Amygdala (tissue), 56 donors: ENCODE measurements at regions not wholly inside any gene's neighbourhood (a gene's known extent, or its start where the extent isn't known, plus 50 kb on each side); places are given as distances from the start of the nearest gene placed in this dataset.
A peak's percentile ranks its signal among the peaks of the same experiment; 100 is the strongest.

Source experiments
- DNase-seq, 56 donors: peaks; one replicate each; lab custom pipeline; 2025; lab: John Stamatoyannopoulos, UW

DNA sequence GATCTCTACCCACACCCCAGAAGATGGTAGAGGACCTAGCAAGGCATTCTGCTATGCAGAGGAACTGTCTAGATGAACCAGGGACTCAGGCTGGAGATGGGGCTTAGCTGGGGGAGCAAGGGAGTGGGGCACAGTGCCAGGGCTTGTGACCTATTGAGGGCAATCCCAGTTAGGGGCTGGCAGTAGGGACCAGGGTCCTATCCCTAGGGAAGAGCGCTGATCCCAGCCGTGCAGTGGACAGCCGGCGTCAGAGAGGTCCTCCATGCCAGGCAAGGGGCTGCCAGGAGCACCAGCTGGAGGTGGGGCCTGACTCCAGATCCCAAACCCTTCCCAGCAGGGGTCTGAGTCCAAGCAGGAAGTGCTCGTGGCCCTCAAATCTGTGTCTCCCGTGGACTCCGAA is 52.7 kb upstream of the NEURL1B start:
- DNase-seq = no peak

DNA sequence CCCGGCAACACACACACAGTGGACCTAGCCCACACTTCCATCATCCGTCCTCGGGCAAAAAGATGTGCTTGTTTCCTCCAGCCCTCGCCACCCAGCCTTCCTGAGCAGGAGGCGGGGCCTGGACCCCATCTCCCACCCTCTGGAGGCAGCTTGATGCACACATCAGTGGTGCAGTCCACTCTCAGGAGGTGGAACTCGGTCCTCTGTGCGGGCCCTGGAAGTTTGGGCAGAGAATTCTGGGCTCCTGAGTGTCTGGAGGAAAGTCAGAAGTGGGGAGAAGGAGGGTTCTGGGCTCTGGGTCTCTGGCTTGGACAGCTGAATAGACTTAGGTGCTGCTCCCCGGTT is 54.0 kb upstream of the NEURL1B start:
- DNase-seq = no peak

DNA sequence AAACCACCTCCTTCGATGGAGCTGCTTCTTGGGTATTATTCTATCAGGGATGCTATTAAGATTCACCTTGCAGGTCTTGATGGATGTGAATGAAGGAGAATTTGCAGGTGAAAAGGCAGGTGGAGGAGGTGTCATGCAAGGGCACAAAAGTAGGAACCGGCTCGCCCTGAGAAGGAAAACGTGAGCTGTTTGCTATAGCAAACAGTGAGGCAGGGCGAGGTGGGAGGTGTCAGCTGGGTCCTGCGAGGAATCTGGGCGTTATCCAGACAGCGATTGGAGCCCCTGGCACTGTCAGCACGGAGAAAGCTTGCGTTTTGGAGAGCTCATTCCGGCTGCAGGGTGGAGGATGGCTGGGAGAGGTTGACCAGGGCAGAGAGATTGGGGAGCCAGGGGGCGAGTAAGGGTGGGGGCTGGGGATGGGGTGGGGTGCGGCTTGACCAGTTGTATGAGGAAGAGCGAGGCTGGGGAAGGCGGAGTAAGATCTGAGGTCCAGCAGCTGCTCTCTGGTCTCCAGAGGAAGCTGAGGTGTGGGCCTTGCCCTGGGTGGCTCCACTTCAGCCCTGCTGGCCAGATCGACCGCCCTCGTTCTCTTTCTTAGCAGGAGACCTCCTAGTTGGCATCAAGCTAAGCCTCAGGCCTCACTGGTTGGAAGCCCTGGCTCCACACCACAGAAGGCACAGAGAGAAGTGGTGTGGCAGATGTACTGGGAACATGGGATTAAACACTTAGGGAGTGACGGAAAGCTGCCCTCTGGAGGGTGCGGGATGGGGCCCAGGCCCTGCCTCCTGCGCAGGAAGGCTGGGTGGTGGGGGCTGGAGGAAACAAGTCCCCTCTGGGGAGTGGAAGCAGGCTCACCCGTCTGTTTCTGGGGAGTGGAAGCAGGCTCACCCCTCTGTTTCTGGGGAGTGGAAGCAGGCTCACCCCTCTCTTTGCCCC is 54.7 kb upstream of the NEURL1B start:
- DNase-seq = no peak

DNA sequence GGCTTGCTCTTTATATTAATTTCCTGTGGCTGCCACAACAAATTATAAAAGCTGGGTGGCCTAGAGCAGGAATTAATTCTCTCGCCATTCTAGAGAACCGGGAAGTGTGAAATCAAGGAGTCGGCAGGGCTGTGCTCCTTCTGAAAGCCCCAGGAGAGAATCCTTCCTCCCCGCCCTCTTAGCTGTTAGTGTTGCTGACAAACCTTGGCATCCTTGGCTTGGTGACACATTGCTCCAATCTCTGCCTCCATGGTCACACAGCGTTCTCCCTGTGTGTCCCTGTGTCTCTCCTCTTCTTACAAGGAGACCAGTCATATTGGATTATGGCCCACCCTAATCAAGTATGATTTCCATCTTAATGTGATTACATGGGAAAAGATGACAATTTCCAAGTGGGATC is 55.9 kb upstream of the NEURL1B start:
- DNase-seq = no peak

DNA sequence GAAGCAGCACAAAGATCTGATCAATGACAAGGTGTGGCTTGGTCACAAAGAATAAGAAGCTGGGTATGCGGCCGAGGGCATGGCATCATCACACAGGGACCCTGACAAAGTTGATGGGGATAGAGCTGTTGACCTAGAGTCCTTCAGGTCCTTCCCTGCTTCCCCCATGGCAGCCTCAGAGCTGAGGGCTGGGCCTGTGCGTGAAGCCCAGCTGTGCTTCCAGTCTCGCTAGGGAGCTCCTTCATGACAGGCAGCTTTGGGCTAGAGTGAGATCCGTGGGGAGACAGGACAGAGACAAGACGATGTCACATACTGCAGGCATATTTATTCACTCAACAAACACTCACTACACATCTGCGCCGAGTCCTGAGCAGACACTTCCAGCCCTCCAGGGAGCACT is 56.4 kb upstream of the NEURL1B start:
- DNase-seq = no peak

DNA sequence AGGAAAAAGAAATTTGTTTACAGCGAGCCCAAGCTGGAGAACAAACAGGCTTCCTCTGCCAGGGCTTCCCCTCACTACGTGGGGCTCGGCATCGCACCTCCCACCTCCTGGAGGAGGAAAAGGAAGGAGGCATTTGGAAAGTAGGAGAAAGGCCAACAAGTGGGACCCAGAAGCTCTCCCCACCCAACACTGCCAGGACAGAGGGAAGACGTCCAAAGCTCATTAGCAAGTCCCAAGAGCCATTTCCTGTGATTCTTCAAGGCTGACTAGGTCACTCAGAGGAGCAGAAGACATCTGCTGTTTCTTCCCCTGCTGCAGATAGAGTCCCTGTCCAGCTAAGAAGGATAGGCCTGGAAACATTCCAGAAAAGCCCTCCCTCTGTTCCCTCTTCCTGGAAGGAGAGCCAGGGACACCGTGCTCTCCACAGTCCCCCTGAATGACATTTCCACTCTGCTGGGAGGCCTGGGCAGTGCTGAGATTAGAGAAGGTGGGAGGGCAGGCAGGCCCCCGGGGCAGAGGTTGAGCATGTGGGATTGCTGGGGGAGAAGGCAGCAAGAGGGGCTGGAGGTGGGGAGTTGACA is 57.0 kb upstream of the NEURL1B start:
- DNase-seq = no peak

DNA sequence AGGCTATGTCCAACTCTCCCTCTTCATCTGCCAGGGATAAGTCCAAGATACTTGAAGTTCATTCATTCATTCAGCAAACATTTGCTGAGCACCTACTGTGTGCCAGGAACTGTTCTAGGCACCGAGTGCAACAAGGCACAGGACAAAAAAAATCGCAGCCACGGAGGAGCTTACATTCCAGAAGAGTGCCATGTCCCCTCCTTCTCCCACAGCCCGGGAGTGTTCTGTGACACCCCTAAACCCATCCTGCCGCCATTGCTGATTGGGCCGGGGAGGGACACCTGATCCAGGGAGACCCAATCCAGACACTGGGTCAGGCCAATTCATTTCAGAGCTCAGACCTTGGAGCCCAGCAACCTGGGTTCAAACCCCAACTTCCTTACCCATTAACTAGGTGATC is 58.1 kb upstream of the NEURL1B start:
- no peak for DNase-seq

DNA sequence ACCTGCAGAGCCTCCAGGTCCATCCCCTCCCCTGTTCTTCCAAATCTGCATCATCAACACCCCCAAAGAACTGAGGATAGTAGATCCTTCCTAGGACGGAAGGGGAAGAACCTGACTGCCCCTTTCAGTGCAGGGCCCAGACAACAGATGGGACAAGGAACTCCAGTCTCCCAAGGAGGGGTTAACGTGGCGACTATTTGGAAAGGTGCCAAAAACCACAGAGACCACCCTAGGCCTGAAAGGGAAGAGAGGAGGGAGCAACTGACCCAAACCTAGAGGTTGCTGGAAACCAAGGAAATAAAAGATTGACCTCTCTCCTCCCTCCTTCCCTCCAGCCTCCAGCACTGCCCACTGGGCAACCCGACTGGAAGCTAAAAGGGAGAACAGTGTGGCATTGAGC is 59.7 kb upstream of the NEURL1B start:
- no peak for DNase-seq

DNA sequence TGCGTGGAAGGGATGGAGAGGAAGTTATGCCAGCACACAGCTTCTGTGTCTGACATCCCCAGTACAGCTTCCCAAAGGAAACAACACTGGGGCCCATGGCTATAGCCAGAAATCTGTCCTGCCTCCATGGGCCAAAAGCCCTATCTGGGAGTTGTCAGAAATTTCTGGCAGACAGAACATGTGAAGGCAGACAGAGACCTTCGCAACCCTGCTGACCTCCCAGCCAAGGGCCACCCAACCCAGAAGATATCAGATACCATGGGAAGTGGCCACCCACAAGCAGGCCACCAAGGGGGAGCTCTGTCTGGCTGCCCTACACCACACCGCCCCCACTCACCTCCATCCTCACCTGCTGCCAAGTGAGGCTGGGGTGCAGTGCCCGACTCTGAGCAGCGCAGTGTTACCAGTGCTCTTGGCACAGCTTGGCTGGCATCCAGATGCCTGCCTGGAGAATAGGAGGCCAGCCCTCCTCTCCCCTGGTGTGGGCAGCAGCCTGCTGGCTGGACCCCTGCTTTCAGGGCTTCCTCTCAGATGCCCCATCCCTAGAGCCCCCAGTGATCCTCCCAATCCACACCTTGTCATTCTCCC is 61.6 kb upstream of the NEURL1B start:
- DNase-seq = no peak

DNA sequence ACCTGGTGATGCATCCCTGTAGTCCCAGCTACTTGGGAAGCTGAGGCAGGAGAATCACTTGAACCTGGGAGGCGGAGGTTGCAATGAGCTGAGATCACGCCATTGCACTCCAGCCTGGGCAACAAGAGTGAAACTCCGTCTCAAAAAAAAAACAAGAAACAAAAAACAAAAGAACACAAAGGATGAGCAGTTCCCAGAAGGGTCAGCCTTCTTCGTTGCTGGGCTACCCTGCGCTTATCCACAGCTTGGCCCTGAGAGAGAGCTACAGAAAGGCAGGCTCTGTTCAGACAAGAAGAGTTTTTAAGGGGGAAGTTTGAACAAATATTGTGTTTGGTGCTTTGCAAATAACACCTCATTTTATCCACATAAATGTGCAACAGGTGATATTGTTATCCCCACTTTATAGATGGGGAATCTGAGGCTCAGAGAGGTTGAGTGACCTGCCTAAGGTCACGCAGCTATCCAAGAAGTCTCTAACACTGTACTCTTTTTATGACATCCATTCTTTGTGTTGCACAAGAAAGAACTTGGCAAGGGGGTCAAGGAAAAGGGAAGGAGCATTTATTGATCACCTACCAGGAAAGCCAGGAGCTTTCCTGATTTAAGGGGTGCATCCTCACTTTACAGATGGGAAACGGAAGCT is 63.7 kb upstream of the NEURL1B start:
- DNase-seq = no peak

DNA sequence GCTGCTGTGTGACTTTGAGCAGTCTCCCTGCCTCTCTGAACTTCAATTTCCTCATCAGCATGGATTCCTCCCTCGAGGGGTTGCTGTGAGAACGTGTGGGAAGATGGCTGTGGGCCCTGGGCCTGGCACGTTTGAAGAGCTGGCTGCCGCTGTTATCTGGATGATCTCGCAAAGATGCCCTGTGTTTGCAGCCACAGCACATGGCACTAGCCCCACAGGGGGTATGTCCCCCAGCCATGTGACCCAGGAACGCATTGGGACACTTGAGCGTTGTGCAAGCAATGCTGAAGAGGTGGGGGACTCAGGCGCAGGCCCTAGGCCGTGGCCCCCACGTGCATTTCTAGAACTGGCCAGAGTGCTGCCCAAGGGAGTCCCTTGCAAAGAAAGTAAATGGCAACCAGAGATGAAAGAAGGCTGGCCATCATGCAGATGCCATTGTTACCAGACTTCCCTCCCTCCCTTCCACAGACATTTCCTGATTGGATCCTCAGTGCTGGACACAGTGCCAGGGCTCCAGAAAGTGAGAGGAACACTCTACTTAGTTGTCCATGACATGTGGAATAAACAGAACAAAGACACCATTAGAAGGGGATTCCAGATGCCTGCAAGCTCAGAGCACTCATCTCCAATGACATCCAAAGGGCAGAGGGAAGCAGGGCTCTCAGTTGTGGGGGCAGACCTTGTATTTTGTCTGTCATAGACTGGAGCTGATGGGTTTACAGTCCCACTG is 65.1 kb upstream of the NEURL1B start:
- DNase-seq = peak in 1 of 56 donors; percentile 6

DNA sequence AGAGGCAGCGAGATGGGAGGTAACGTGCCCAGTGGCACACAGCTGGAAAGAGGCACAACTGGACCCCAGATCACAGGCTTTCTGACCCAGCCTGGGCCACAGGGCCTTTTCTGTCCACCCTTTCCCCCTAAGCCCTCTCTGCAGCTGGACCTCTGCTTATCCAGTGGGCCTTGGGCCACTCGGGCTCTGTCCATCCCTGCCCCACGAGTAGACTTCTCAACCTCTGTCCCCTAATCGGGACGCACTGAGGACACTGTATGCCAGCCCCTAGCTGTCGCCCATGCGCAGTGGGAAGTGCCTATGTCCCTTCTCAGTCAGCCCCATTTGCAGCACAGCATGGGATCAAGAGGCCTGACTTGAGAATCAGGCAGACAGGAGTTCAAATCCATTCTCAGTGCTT is 65.6 kb upstream of the NEURL1B start:
- no peak for DNase-seq

DNA sequence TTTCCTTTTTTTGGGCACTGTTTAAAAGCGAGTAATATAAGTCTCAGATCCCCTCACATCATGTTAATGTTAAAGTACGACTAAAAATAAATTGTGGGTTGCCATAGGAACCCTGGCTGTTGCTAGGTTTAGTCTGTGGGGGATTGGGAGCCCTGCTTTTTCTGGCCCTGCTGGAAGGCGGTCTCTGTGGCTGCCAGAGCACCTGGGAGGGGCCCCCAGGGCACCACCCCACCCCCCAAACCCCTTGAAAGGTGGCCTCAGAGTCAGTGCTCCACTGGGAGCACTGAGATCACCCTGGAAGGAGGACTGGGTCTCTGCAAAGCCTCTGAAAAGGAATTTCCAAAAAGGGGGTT is 66.2 kb upstream of the NEURL1B start:
- peak in 13 of 56 donors; percentile 3 to 54 (median 17) for DNase-seq

DNA sequence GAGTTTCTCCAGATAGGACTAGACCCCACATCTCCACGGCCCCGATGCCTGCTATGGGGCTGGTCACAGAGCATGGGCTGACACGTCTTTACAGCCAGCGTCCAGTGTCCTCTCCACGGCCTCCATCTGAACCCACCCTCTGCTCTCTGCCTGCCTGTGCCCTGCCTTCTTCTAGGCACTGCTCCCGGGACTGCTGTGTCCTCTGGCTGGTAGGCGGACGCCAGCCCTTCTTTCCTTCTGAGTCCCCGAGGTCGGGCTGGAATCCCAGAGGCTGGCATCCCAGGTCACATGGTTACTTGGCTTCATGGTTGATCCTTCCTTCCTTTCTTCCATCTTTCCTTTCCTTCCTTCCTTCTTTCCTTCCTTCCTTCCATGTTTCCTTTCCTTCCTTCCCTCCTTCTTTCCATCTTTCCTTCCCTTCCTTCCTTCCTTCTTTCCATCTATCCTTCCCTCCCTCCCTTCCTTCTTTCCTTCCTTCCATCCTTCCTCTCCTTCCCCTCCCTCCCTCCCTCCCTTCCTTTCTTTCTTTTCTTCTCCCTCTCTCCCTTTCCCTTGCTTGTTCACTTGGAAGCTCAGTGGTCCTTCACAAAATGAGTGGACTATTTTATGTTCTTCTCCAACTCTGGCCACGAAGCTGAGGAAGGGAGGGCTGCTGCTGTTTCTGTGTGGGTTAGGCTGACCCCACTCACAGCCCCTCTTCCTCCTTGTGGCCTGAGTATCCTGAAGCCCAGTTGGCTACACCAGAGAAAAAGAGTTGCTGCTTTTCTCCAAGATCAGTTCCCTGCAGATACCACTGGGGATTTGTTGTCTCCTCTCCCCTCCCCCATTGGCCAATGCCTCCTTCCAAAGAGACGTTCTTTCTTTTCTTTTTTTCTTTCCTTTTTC is 66.8 kb upstream of the NEURL1B start:
- peak in 19 of 56 donors; percentile 8 to 64 (median 22) for DNase-seq

DNA sequence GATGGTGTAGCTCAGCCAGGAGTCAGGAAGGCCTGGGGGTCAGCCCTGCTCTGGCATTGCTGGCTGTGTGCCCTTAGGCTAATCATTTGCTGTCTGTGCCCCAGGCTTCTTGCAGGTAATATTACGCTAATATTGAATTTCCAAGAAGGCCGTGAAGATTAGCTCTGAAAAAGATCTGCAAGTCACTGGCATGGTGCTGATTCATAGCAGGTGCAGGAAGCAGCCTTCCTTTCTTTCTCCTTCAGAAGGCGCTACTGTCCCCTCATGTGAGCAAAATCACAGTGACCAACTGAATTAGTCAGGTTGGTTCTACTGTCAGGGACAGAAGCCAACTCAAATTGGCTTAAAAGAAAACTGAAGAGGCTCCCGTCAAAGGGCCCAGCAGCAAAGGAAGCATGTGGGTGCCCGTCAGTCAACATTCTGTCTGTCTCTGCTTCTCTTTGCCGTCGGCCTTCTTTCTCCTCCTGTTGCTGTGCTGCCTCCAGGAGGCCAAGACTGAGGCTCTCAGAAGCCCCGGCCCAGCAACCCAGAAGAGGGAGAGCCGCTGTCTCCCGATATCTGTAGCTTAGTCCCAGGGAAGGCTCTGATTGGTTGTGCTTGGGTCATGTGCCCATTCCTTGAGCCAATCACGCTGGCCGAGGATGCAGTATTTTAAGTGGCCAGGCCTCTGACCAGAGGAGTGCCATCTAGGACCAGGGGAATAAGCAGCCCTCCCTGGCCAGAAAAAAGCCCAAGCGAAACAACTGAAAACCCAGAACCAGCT is 67.8 kb upstream of the NEURL1B start:
- no peak for DNase-seq

DNA sequence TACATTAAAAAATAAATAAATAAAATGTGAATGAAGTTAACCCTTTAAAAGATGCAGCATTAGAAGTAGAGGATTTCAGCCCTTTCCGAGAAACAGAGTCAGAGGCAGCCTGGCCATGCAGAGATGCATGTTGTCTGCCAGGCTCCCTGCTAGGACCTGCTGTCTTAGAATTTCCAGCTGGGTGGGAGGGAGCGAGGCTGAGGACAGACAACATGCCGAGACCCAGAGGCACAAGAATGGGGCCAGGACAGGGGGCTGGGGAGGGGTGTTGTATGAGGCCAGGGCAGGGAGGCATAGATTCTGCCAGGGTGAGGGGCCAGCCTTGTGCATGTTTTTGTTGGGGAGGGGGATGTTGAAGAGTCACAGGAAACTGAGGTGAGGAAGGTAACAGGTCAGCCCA is 68.6 kb upstream of the NEURL1B start:
- no peak for DNase-seq

DNA sequence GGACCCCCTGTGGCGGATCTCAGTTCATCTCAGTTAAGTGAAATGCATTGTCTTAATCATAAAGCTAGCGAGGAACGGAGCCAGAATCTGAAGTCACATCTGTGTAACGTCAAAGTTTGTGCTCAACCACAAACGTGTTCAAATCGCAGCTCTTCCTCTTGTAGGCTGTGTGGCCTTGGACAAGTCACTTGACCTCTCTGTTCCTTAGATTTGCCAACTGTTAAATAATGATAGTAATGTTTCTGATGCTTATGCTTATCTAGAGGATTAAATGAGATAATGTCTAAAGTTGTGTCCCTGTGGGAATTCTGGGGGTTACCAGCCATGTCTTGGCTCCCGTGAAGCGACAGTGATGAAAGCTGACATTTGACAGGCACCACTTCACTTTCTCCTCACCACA is 69.2 kb upstream of the NEURL1B start:
- DNase-seq = no peak

DNA sequence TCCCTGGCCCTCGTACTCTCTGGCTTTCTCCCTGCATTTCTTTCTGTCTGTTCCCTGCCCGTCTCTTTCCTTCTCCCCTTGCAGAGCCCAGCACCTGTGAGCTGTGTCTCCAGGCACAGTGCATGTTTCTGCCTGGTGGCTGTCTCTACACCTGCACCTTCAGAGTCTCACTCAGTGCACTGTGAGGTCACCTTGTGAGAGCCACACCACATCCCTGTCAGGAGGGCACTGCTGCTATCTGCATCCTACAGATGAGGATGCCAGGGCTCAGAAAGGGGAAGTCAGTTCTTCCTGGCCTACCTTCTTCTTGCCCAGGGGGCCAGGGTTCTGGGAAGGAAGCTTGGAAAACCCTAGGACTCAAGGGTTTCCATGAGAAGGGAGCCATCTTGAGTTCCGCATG is 69.7 kb upstream of the NEURL1B start:
- DNase-seq = no peak
